ENCODE measurements at regions not wholly inside any gene's neighbourhood (a gene's known extent, or its start where the extent isn't known, plus 50 kb on each side); places are given as distances from the start of the nearest gene placed in this dataset.

GRCh38 chr18:34002130-34002529 is 222.6 kb downstream of the NOL4 start:
- no peak overlapping the region for H3K4me3 ChIP-seq (ENCODE audit: low read depth, low read length)
- no peak for DNase-seq (ENCODE audit: low read depth)
- TF ChIP-seq CTCF (IDR thresholded peaks at IDR 0.05; ENCODE audit: insufficient read depth, low read length): no peak

GRCh38 chr18:34001376-34001775 is 223.3 kb downstream of the NOL4 start:
- no peak for DNase-seq (ENCODE audit: low read depth)
- no peak for TF ChIP-seq CTCF (IDR thresholded peaks at IDR 0.05; ENCODE audit: insufficient read depth, low read length)
- no peak overlapping the region for H3K4me3 ChIP-seq (ENCODE audit: low read depth, low read length)

- no peak overlapping the region for H3K4me3 ChIP-seq (ENCODE audit: low read depth, low read length)
- TF ChIP-seq CTCF (IDR thresholded peaks at IDR 0.05; ENCODE audit: insufficient read depth, low read length): no peak
- DNase-seq (ENCODE audit: low read depth): no peak
Measured at GRCh38 chr18:33987206-33987605, 237.5 kb downstream of the NOL4 start.

GRCh38 chr18:33983126-33983525 is 241.6 kb downstream of the NOL4 start:
- no peak for DNase-seq (ENCODE audit: low read depth)
- H3K4me3 ChIP-seq (ENCODE audit: low read depth, low read length): no peak overlapping the region
- no peak for TF ChIP-seq CTCF (IDR thresholded peaks at IDR 0.05; ENCODE audit: insufficient read depth, low read length)

GRCh38 chr18:33960417-33960816 is 264.3 kb downstream of the NOL4 start:
- TF ChIP-seq CTCF (IDR thresholded peaks at IDR 0.05; ENCODE audit: insufficient read depth, low read length): no peak
- no peak for DNase-seq (ENCODE audit: low read depth)

GRCh38 chr18:33959609-33960008 is 265.1 kb downstream of the NOL4 start:
- DNase-seq (ENCODE audit: low read depth): no peak
- H3K4me3 ChIP-seq (ENCODE audit: low read depth, low read length): no peak overlapping the region
- no peak for TF ChIP-seq CTCF (IDR thresholded peaks at IDR 0.05; ENCODE audit: insufficient read depth, low read length)

More at GRCh38 chr18:33960417-33960816, 264.3 kb downstream of the NOL4 start:
- no peak overlapping the region for H3K4me3 ChIP-seq (ENCODE audit: low read depth, low read length)

GRCh38 chr18:33957707-33958106 is 267.0 kb downstream of the NOL4 start:
- DNase-seq (ENCODE audit: low read depth): no peak
- TF ChIP-seq CTCF (IDR thresholded peaks at IDR 0.05; ENCODE audit: insufficient read depth, low read length): no peak
- H3K4me3 ChIP-seq (ENCODE audit: low read depth, low read length): no peak overlapping the region
